ENCODE measurements at regions not wholly inside any gene's neighbourhood (a gene's known extent, or its start where the extent isn't known, plus 50 kb on each side); places are given as distances from the start of the nearest gene placed in this dataset.
A peak's percentile ranks its signal among the peaks of the same experiment; 100 is the strongest.
"Not testable (repeated sequence)": the region's sequence is repeated elsewhere in the genome, so short reads cannot be mapped to it uniquely, and the experiment has no call there.

- DNase-seq, result not testable (repeated sequence)
Measured at GRCh38 chr15:20228791-20229190, 312.8 kb downstream of the GOLGA6L6 start.

- not testable (repeated sequence) for DNase-seq
Measured at GRCh38 chr15:20227119-20227853, 314.3 kb downstream of the GOLGA6L6 start.

GRCh38 chr15:20226531-20226930 lies 315.1 kb downstream of the GOLGA6L6 start:
- not testable (repeated sequence) for DNase-seq

- DNase-seq, result not testable (repeated sequence)
Measured at GRCh38 chr15:20221063-20221462, 320.5 kb downstream of the GOLGA6L6 start.

- not testable (repeated sequence) for DNase-seq
Measured at GRCh38 chr15:20219171-20219570, 322.4 kb downstream of the GOLGA6L6 start.

GRCh38 chr15:20215700-20216099 lies 325.9 kb downstream of the GOLGA6L6 start:
- DNase-seq, result not testable (repeated sequence)

GRCh38 chr15:20214101-20214500 lies 327.5 kb downstream of the GOLGA6L6 start:
- not testable (repeated sequence) for DNase-seq

- not testable (repeated sequence) for DNase-seq
Measured at GRCh38 chr15:20211508-20211907, 330.1 kb downstream of the GOLGA6L6 start.

GRCh38 chr15:20209973-20210372 lies 331.6 kb downstream of the GOLGA6L6 start:
- not testable (repeated sequence) for DNase-seq

- not testable (repeated sequence) for DNase-seq
Measured at GRCh38 chr15:20207607-20208006, 334.0 kb downstream of the GOLGA6L6 start.

- DNase-seq, result not testable (repeated sequence)
Measured at GRCh38 chr15:20207198-20207597, 334.4 kb downstream of the GOLGA6L6 start.

- DNase-seq, result peak in 2 of 3 donors; percentile 8 to 23
Measured at GRCh38 chr15:20204177-20204866, 337.3 kb downstream of the GOLGA6L6 start.

- not testable (repeated sequence) for DNase-seq
Measured at GRCh38 chr15:20203649-20204150, 337.9 kb downstream of the GOLGA6L6 start.

GRCh38 chr15:20194591-20195198 lies 346.9 kb downstream of the GOLGA6L6 start:
- peak in 1 of 3 donors; percentile 5 for DNase-seq

- DNase-seq, result peak; percentile 22 to 50 (median 33)
Measured at GRCh38 chr15:20192982-20193929, 348.3 kb downstream of the GOLGA6L6 start.

GRCh38 chr15:20191508-20192125 lies 350.0 kb downstream of the GOLGA6L6 start:
- not testable (repeated sequence) for DNase-seq

- DNase-seq, result not testable (repeated sequence)
Measured at GRCh38 chr15:20188611-20189010, 353.0 kb downstream of the GOLGA6L6 start.

GRCh38 chr15:20187370-20188355 lies 353.9 kb downstream of the GOLGA6L6 start:
- DNase-seq, result not testable (repeated sequence)

- DNase-seq, result not testable (repeated sequence)
Measured at GRCh38 chr15:20184879-20185278, 356.7 kb downstream of the GOLGA6L6 start.

- DNase-seq, result not testable (repeated sequence)
Measured at GRCh38 chr15:20168221-20168620, 373.4 kb downstream of the GOLGA6L6 start.
